ENCODE measurements at regions not wholly inside any gene's neighbourhood (a gene's known extent, or its start where the extent isn't known, plus 50 kb on each side); places are given as distances from the start of the nearest gene placed in this dataset.

DNA sequence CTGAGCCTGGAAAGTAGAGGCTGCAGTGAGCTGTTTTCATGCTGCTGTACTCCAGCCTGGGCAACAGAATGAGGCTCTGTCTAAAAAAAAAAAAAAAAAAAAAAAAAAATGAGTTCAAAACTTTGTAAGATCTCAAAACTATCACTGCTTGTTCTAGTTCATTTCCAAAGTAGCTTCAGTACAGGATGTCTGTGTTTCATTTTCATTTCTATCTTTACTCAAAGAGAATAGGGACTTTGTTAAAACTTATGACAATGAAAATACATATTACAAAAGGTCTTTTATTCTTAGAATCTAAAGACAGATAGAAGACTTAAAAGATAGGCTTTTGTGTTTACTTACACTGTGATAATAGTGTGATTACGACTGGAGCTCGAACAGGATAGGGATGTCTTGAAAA lies 709.7 kb downstream of the ADGRL2 start:
- TF ChIP-seq, protein P1, sequence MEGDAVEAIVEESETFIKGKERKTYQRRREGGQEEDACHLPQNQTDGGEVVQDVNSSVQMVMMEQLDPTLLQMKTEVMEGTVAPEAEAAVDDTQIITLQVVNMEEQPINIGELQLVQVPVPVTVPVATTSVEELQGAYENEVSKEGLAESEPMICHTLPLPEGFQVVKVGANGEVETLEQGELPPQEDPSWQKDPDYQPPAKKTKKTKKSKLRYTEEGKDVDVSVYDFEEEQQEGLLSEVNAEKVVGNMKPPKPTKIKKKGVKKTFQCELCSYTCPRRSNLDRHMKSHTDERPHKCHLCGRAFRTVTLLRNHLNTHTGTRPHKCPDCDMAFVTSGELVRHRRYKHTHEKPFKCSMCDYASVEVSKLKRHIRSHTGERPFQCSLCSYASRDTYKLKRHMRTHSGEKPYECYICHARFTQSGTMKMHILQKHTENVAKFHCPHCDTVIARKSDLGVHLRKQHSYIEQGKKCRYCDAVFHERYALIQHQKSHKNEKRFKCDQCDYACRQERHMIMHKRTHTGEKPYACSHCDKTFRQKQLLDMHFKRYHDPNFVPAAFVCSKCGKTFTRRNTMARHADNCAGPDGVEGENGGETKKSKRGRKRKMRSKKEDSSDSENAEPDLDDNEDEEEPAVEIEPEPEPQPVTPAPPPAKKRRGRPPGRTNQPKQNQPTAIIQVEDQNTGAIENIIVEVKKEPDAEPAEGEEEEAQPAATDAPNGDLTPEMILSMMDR (IDR thresholded peaks at IDR 0.05), result no peak
- TF ChIP-seq, protein P2, sequence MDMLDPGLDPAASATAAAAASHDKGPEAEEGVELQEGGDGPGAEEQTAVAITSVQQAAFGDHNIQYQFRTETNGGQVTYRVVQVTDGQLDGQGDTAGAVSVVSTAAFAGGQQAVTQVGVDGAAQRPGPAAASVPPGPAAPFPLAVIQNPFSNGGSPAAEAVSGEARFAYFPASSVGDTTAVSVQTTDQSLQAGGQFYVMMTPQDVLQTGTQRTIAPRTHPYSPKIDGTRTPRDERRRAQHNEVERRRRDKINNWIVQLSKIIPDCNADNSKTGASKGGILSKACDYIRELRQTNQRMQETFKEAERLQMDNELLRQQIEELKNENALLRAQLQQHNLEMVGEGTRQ (CRISPR knock-in tag; IDR thresholded peaks at IDR 0.05), result no peak
- TF ChIP-seq, protein P3, sequence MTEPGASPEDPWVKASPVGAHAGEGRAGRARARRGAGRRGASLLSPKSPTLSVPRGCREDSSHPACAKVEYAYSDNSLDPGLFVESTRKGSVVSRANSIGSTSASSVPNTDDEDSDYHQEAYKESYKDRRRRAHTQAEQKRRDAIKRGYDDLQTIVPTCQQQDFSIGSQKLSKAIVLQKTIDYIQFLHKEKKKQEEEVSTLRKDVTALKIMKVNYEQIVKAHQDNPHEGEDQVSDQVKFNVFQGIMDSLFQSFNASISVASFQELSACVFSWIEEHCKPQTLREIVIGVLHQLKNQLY (CRISPR knock-in tag; IDR thresholded peaks at IDR 0.05), result no peak
- TF ChIP-seq FOXJ3 (CRISPR knock-in tag; IDR thresholded peaks at IDR 0.05; ENCODE audit: borderline replicate concordance) (no peak), ZBTB21 (CRISPR knock-in tag; IDR thresholded peaks at IDR 0.05; ENCODE audit: borderline replicate concordance) (no peak), TCF7 (CRISPR knock-in tag; IDR thresholded peaks at IDR 0.05; ENCODE audit: low read depth) (no peak), ZNF317 (CRISPR knock-in tag; IDR thresholded peaks at IDR 0.05; ENCODE audit: borderline replicate concordance, low read depth) (no peak), ETV6 (CRISPR knock-in tag; IDR thresholded peaks at IDR 0.05) (no peak), CREB1 (CRISPR knock-in tag; IDR thresholded peaks at IDR 0.05) (no peak), SP1 (CRISPR knock-in tag; conservative IDR thresholded peaks at IDR 0.05) (no peak), HMGXB4 (CRISPR knock-in tag; IDR thresholded peaks at IDR 0.05) (no peak), ATF1 (CRISPR knock-in tag; IDR thresholded peaks at IDR 0.05) (no peak)
- TF ChIP-seq, protein P4, sequence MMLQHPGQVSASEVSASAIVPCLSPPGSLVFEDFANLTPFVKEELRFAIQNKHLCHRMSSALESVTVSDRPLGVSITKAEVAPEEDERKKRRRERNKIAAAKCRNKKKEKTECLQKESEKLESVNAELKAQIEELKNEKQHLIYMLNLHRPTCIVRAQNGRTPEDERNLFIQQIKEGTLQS (CRISPR knock-in tag; conservative IDR thresholded peaks at IDR 0.05), result no peak
